GM19438 (cell line): ENCODE measurements at regions not wholly inside any gene's neighbourhood (a gene's known extent, or its start where the extent isn't known, plus 50 kb on each side); places are given as distances from the start of the nearest gene placed in this dataset.

ENCODE experiments used
- ATAC-seq: cut with Tn5 transposase; IDR thresholded peaks from one replicate; pipeline ENCODE4 v1.9.1; 2021; ENCODE audit warnings: low read depth; ENCODE audit not compliant: unreplicated experiment

GRCh38 chr10:113967126-113967525 lies 76.5 kb upstream of the ADRB1 start:
- ATAC-seq, result no peak

- ATAC-seq, result no peak
Measured at GRCh38 chr10:113970641-113971040, 73.0 kb upstream of the ADRB1 start.

- no peak for ATAC-seq
Measured at GRCh38 chr10:113971349-113971973, 72.2 kb upstream of the ADRB1 start.

GRCh38 chr10:113977174-113977573 lies 66.5 kb upstream of the ADRB1 start:
- no peak for ATAC-seq

- ATAC-seq, result no peak
Measured at GRCh38 chr10:113978802-113979201, 64.9 kb upstream of the ADRB1 start.

GRCh38 chr10:113979409-113979808 lies 64.3 kb upstream of the ADRB1 start:
- no peak for ATAC-seq

- no peak for ATAC-seq
Measured at GRCh38 chr10:113980408-113981087, 63.1 kb upstream of the ADRB1 start.

- ATAC-seq, result no peak
Measured at GRCh38 chr10:113982296-113982695, 61.4 kb upstream of the ADRB1 start.

GRCh38 chr10:113982769-113983168 lies 60.9 kb upstream of the ADRB1 start:
- peak; percentile 80 for ATAC-seq

- ATAC-seq, result peak; percentile 55
Measured at GRCh38 chr10:113983552-113983951, 60.1 kb upstream of the ADRB1 start.

- no peak for ATAC-seq
Measured at GRCh38 chr10:113985297-113985844, 58.3 kb upstream of the ADRB1 start.

- ATAC-seq, result no peak
Measured at GRCh38 chr10:113986316-113986715, 57.4 kb upstream of the ADRB1 start.

- ATAC-seq, result no peak
Measured at GRCh38 chr10:113987156-113987555, 56.5 kb upstream of the ADRB1 start.

GRCh38 chr10:113987805-113988204 lies 55.9 kb upstream of the ADRB1 start:
- no peak for ATAC-seq

- no peak for ATAC-seq
Measured at GRCh38 chr10:113988535-113988934, 55.1 kb upstream of the ADRB1 start.

GRCh38 chr10:113991091-113991860 lies 52.4 kb upstream of the ADRB1 start:
- ATAC-seq, result no peak

- no peak for ATAC-seq
Measured at GRCh38 chr10:113992471-113993011, 51.1 kb upstream of the ADRB1 start.

- no peak for ATAC-seq
Measured at GRCh38 chr10:113993489-113993991, 50.1 kb upstream of the ADRB1 start.
